ENCODE measurements at regions not wholly inside any gene's neighbourhood (a gene's known extent, or its start where the extent isn't known, plus 50 kb on each side); places are given as distances from the start of the nearest gene placed in this dataset.

- Histone ChIP-seq H2BK120ac (ENCODE audit: low read depth, low read length) (no peak overlapping the region), H3K56ac (ENCODE audit: extremely low read depth, insufficient read depth, low read length) (no peak overlapping the region), H3K4me1 (ENCODE audit: control insufficient read depth, insufficient read depth, low read length) (peaks cover 4% of the 10 kb centered on the region; the same call in 1 of the 2 replicates), H4K20me1 (ENCODE audit: insufficient read depth, low read length) (no peaks in the 10 kb centered on the region), H4K5ac (ENCODE audit: low read depth, low read length) (no peak overlapping the region), H4K8ac (ENCODE audit: low read depth in 2 of 2, low read length in 2 of 2) (no peak overlapping the region), H2AFZ (replicated peaks; ENCODE audit: low read length, poor library complexity) (no peak overlapping the region), H3K4me3 (ENCODE audit: insufficient read depth, low read depth, low read length) (no peak overlapping the region), H3K79me1 (ENCODE audit: low read depth in 1 of 2, low read length in 2 of 2) (no peaks in the 10 kb centered on the region), H3K9ac (ENCODE audit: low read depth, low read length) (no peak overlapping the region), H2AK9ac (replicated peaks; ENCODE audit: low read depth, low read length, poor library complexity) (no peak overlapping the region), H3K9me3 (ENCODE audit: control insufficient read depth, insufficient read depth, low read length) (no peaks in the 10 kb centered on the region), H3K4ac (ENCODE audit: low read depth, low read length) (no peak overlapping the region), H3K36me3 (ENCODE audit: control insufficient read depth, insufficient read depth, low read length) (no peaks in the 10 kb centered on the region), H2AK5ac (ENCODE audit: low read depth, low read length) (no peak overlapping the region), H4K91ac (ENCODE audit: insufficient read depth, low read depth, low read length) (no peak overlapping the region), H3K27ac (ENCODE audit: insufficient read depth, low read length) (no peak overlapping the region), H3K14ac (replicated peaks; ENCODE audit: low read depth, low read length) (no peak overlapping the region), H3K23ac (ENCODE audit: low read depth, low read length) (no peak overlapping the region), H3K4me2 (ENCODE audit: low read depth, low read length) (no peak overlapping the region), H2BK15ac (ENCODE audit: low read depth, low read length) (no peak overlapping the region), H3K27me3 (ENCODE audit: control insufficient read depth, insufficient read depth, low read length) (no peaks in the 10 kb centered on the region), H2BK20ac (ENCODE audit: low read depth, low read length) (no peak overlapping the region), H3K18ac (ENCODE audit: low read depth, low read length) (no peak overlapping the region), H2BK5ac (ENCODE audit: low read depth, low read length, poor library complexity, severe bottlenecking) (no peak overlapping the region), H3K9me1 (ENCODE audit: insufficient read depth, low read length) (peaks cover 2% of the 10 kb centered on the region; the same call in 1 of the 2 replicates)
- ATAC-seq (ENCODE audit: low read depth) = no peak
- POLR2A ChIA-PET (ENCODE audit: unreplicated experiment) = no interaction called here
- in situ Hi-C loops (cut with MboI; ENCODE audit: low sequenced_read_pairs) (no loop called here), intact Hi-C loops (cut with micrococcal nuclease) (no loop called here), dilution Hi-C loops (cut with HindIII; ENCODE audit: low sequenced_read_pairs, unreplicated experiment) (no loop called here)
- DNase-seq = no peak
- CTCF ChIA-PET = interaction anchor here (0.9 to 1.0 kb wide), 2 partner anchors 116 to 196 kb away, joined by 3 read pairs; no protein-coding TSS in a partner anchor
- WGBS, 2 experiments (ENCODE audit: extremely low coverage in 2 of 2, insufficient read length in 1 of 2) = no CpG with 5 or more reads among the region's 3 CpGs
- no TSS peak for BruUV-seq (replicated peaks)
- TF ChIP-seq MAZ (IDR thresholded peaks at IDR 0.05; ENCODE audit: borderline replicate concordance, low read depth, low read length) (no peak), BHLHE40 (IDR thresholded peaks at IDR 0.05; ENCODE audit: low read depth, low read length) (no peak), MAFK (IDR thresholded peaks at IDR 0.05; ENCODE audit: low read depth, low read length) (no peak), RCOR1 (IDR thresholded peaks at IDR 0.05; ENCODE audit: insufficient replicate concordance, low read length) (no peak), USF2 (IDR thresholded peaks at IDR 0.05; ENCODE audit: low read depth, low read length) (no peak), SMC3 (IDR thresholded peaks at IDR 0.05; ENCODE audit: low read depth, low read length) (no peak), NFE2L2 (IDR thresholded peaks at IDR 0.05; ENCODE audit: low read depth, low read length) (no peak), FOS (IDR thresholded peaks at IDR 0.05; ENCODE audit: low read depth, low read length) (no peak), MXI1 (IDR thresholded peaks at IDR 0.05; ENCODE audit: borderline replicate concordance, low read depth, low read length) (no peak), CEBPB (IDR thresholded peaks at IDR 0.05; ENCODE audit: low read depth, low read length) (no peak), CHD1 (IDR thresholded peaks at IDR 0.05; ENCODE audit: low read depth, low read length) (no peak), RFX5 (IDR thresholded peaks at IDR 0.05; ENCODE audit: low read depth, low read length) (no peak), RAD21 (IDR thresholded peaks at IDR 0.05; ENCODE audit: low read length) (no peak), ELK1 (IDR thresholded peaks at IDR 0.05; ENCODE audit: borderline replicate concordance, low read depth, low read length) (no peak)
- TF ChIP-seq, protein P1, sequence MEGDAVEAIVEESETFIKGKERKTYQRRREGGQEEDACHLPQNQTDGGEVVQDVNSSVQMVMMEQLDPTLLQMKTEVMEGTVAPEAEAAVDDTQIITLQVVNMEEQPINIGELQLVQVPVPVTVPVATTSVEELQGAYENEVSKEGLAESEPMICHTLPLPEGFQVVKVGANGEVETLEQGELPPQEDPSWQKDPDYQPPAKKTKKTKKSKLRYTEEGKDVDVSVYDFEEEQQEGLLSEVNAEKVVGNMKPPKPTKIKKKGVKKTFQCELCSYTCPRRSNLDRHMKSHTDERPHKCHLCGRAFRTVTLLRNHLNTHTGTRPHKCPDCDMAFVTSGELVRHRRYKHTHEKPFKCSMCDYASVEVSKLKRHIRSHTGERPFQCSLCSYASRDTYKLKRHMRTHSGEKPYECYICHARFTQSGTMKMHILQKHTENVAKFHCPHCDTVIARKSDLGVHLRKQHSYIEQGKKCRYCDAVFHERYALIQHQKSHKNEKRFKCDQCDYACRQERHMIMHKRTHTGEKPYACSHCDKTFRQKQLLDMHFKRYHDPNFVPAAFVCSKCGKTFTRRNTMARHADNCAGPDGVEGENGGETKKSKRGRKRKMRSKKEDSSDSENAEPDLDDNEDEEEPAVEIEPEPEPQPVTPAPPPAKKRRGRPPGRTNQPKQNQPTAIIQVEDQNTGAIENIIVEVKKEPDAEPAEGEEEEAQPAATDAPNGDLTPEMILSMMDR (conservative IDR thresholded peaks at IDR 0.05; ENCODE audit: low read depth, low read length) = no peak
Measured at GRCh38 chr5:9739135-9739534, 109.0 kb upstream of the TAS2R1 start.

Measured in IMR-90 (cell line).